ENCODE measurements at regions not wholly inside any gene's neighbourhood (a gene's known extent, or its start where the extent isn't known, plus 50 kb on each side); places are given as distances from the start of the nearest gene placed in this dataset.
"Not testable (repeated sequence)": the region's sequence is repeated elsewhere in the genome, so short reads cannot be mapped to it uniquely, and the experiment has no call there.

- intact Hi-C loops (cut with DNase I; ENCODE audit: low total_unique reads), result not testable (repeated sequence)
These were observed 94.9 kb upstream of the NEK3 start for GRCh38 chr13:52254299-52254698.

GRCh38 chr13:52240752-52241151, 81.4 kb upstream of the NEK3 start:
- H3K9me3 ChIP-seq; DNase-seq; H3K36me3 ChIP-seq (ENCODE audit: low read depth, missing control alignments); H3K4me3 ChIP-seq; H3K4me1 ChIP-seq; intact Hi-C loops (cut with DNase I; ENCODE audit: low total_unique reads); H3K27ac ChIP-seq; H3K27me3 ChIP-seq: not testable (repeated sequence)
- WGBS, 2 donors, result 71 to 77% methylated on average over 3 of the region's 3 CpGs

More at GRCh38 chr13:52254299-52254698, 94.9 kb upstream of the NEK3 start:
- H3K9me3 ChIP-seq; H3K36me3 ChIP-seq (ENCODE audit: low read depth, missing control alignments); H3K4me1 ChIP-seq; H3K27ac ChIP-seq; DNase-seq; H3K27me3 ChIP-seq; H3K4me3 ChIP-seq: not testable (repeated sequence)
- 94 to 99% methylated on average over 16 to 21 of the region's 24 CpGs for WGBS, 2 donors

- 8 to 12% methylated on average over 2 to 4 of the region's 8 CpGs for WGBS, 2 donors
- peak; percentile 66 for DNase-seq
- peak in 2 of 3 experiments; percentile 55 to 61 for TF ChIP-seq CTCF (IDR thresholded peaks at IDR 0.05)
- intact Hi-C loops (cut with DNase I; ENCODE audit: low total_unique reads); H3K27ac ChIP-seq; H3K9me3 ChIP-seq; H3K27me3 ChIP-seq; H3K4me3 ChIP-seq; H3K4me1 ChIP-seq; H3K36me3 ChIP-seq (ENCODE audit: low read depth, missing control alignments): not testable (repeated sequence)
These were observed 76.7 kb upstream of the NEK3 start for GRCh38 chr13:52235900-52236595.

- DNase-seq; H3K4me3 ChIP-seq; H3K36me3 ChIP-seq (ENCODE audit: low read depth, missing control alignments); H3K27me3 ChIP-seq; H3K4me1 ChIP-seq; H3K27ac ChIP-seq; H3K9me3 ChIP-seq; intact Hi-C loops (cut with DNase I; ENCODE audit: low total_unique reads): not testable (repeated sequence)
- 71 to 77% methylated on average over 3 of the region's 3 CpGs for WGBS, 2 donors
These were observed 75.5 kb upstream of the NEK3 start for GRCh38 chr13:52234928-52235327.

GRCh38 chr13:52223063-52223462, 63.7 kb upstream of the NEK3 start:
- H3K4me3 ChIP-seq; H3K36me3 ChIP-seq (ENCODE audit: low read depth, missing control alignments); H3K4me1 ChIP-seq; H3K9me3 ChIP-seq; H3K27me3 ChIP-seq; H3K27ac ChIP-seq; DNase-seq; intact Hi-C loops (cut with DNase I; ENCODE audit: low total_unique reads): not testable (repeated sequence)
- 77 to 88% methylated on average over 1 of the region's 1 CpG for WGBS, 2 donors

GRCh38 chr13:52213920-52214319, 54.5 kb upstream of the NEK3 start:
- H3K9me3 ChIP-seq; H3K27me3 ChIP-seq; H3K27ac ChIP-seq; H3K36me3 ChIP-seq (ENCODE audit: low read depth, missing control alignments); H3K4me3 ChIP-seq; H3K4me1 ChIP-seq; intact Hi-C loops (cut with DNase I; ENCODE audit: low total_unique reads); DNase-seq: not testable (repeated sequence)
- 67 to 74% methylated on average over 1 of the region's 1 CpG for WGBS, 2 donors

- intact Hi-C loops (cut with DNase I; ENCODE audit: low total_unique reads); H3K9me3 ChIP-seq; H3K27me3 ChIP-seq; DNase-seq; H3K4me1 ChIP-seq; H3K4me3 ChIP-seq; H3K36me3 ChIP-seq (ENCODE audit: low read depth, missing control alignments); H3K27ac ChIP-seq: not testable (repeated sequence)
- WGBS, 2 donors, result 57 to 74% methylated on average over 1 of the region's 1 CpG
These were observed 53.5 kb upstream of the NEK3 start for GRCh38 chr13:52212886-52213285.

- H3K9me3 ChIP-seq; H3K27ac ChIP-seq; H3K4me1 ChIP-seq; H3K36me3 ChIP-seq (ENCODE audit: low read depth, missing control alignments); H3K4me3 ChIP-seq; H3K27me3 ChIP-seq; intact Hi-C loops (cut with DNase I; ENCODE audit: low total_unique reads); DNase-seq: not testable (repeated sequence)
- WGBS, 2 donors, result 61 to 66% methylated on average over 6 of the region's 6 CpGs
These were observed 52.0 kb upstream of the NEK3 start for GRCh38 chr13:52211416-52211776.

GRCh38 chr13:52210564-52211415, 51.4 kb upstream of the NEK3 start:
- H3K27ac ChIP-seq; DNase-seq; H3K27me3 ChIP-seq; H3K36me3 ChIP-seq (ENCODE audit: low read depth, missing control alignments); intact Hi-C loops (cut with DNase I; ENCODE audit: low total_unique reads); H3K4me3 ChIP-seq; H3K9me3 ChIP-seq; H3K4me1 ChIP-seq: not testable (repeated sequence)
- WGBS, 2 donors, result 58 to 74% methylated on average over 3 to 6 of the region's 7 CpGs

Data from testis (tissue), 2 donors.